BJ (cell line): ENCODE measurements at regions not wholly inside any gene's neighbourhood (a gene's known extent, or its start where the extent isn't known, plus 50 kb on each side); places are given as distances from the start of the nearest gene placed in this dataset.
"Not testable (repeated sequence)": the region's sequence is repeated elsewhere in the genome, so short reads cannot be mapped to it uniquely, and the experiment has no call there.

Experiments used
- CTCF ChIA-PET: fragments of 350-600 bp; formaldehyde crosslinking; extraction: SDS; loops from one replicate; lab custom pipeline; 2021; ENCODE audit warnings: antibody characterized with exemption, inconsistent platforms; lab: Yijun Ruan, JAX
- POLR2A ChIA-PET: fragments of 300-600 bp; sonication (Branson Sonifier 250); formaldehyde crosslinking; extraction: SDS; loops from one replicate; lab custom pipeline; 2021; ENCODE audit warnings: antibody characterized with exemption; lab: Charles Lee
- DNase-seq: peaks from one replicate; pipeline ENCODE4 v3.0.0-alpha.2; 2011; ENCODE audit warnings: low read depth
- H3K27me3 ChIP-seq: 2 replicates; pipeline ENCODE4 v1.6.0; 2011; ENCODE audit warnings: low read length; ENCODE audit not compliant: control insufficient read depth, insufficient read depth
- H3K36me3 ChIP-seq: 2 replicates; pipeline ENCODE4 v1.5.1; 2011; ENCODE audit warnings: low read length; ENCODE audit not compliant: control insufficient read depth, insufficient read depth
- H3K4me3 ChIP-seq: 2 replicates; pipeline ENCODE4 v1.5.1; 2011; ENCODE audit warnings: low read depth, mild to moderate bottlenecking, control low read depth, low read length
- TF ChIP-seq, protein P1 (sequence below): IDR thresholded peaks from 2 replicates; pipeline ENCODE4 v1.5.1; 2011; ENCODE audit warnings: low read depth, mild to moderate bottlenecking, control low read depth, inconsistent platforms, low read length, moderate library complexity; ENCODE audit not compliant: insufficient read depth

DNA sequence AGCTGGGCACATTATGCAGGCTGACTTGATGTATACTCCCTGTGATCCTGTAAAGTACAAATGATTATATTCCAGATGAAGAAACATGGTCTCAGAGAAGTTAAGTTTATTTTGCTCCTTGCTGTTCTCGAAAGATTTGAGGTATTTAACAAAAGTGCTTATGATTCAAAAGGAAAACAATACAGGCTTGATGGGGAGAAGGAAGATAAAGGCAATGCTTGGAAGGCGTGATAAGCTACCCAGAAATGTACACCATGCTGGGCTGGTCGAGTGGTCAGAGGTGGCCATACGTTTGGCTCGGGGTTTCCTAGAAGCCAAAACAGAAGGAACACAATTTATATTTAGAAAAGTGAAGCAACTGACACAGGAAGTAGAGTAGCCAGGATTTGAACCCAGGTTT is 201.0 kb downstream of the KTN1 start:
- Histone ChIP-seq H3K27me3 (no peaks in the 10 kb centered on the region), H3K4me3 (no peak overlapping the region), H3K36me3 (no peaks in the 10 kb centered on the region)
- TF ChIP-seq, protein P1, sequence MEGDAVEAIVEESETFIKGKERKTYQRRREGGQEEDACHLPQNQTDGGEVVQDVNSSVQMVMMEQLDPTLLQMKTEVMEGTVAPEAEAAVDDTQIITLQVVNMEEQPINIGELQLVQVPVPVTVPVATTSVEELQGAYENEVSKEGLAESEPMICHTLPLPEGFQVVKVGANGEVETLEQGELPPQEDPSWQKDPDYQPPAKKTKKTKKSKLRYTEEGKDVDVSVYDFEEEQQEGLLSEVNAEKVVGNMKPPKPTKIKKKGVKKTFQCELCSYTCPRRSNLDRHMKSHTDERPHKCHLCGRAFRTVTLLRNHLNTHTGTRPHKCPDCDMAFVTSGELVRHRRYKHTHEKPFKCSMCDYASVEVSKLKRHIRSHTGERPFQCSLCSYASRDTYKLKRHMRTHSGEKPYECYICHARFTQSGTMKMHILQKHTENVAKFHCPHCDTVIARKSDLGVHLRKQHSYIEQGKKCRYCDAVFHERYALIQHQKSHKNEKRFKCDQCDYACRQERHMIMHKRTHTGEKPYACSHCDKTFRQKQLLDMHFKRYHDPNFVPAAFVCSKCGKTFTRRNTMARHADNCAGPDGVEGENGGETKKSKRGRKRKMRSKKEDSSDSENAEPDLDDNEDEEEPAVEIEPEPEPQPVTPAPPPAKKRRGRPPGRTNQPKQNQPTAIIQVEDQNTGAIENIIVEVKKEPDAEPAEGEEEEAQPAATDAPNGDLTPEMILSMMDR, result no peak
- POLR2A ChIA-PET, result no interaction called here
- CTCF ChIA-PET, result interaction anchor here (0.7 kb wide), 1 partner anchor 11 kb away, joined by 3 read pairs; no protein-coding TSS in a partner anchor
- DNase-seq, result no peak

DNA sequence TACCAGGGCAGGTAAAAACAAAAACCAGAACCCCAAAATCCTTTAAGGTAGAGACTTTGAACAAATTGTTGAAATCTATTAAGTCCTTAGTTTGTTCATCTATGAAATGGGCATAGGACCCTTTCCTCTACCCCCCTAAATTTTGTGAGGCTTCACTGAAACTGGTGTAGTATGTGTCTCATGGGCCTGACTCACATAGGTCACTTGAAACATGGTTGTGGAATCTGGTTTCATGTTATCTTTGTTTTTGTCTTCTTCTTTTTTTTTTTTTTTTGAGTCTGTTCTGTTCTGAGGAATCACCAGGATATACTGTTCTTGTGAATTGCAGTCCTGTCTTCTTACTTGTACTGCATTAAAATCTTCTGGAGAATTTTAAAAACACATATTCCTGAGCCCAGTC is 202.2 kb downstream of the KTN1 start:
- Histone ChIP-seq H3K27me3 (no peaks in the 10 kb centered on the region), H3K36me3 (no peaks in the 10 kb centered on the region), H3K4me3 (no peak overlapping the region)
- DNase-seq, result no peak
- CTCF ChIA-PET, result no interaction called here
- TF ChIP-seq, protein P1, result no peak
- POLR2A ChIA-PET, result no interaction called here

DNA sequence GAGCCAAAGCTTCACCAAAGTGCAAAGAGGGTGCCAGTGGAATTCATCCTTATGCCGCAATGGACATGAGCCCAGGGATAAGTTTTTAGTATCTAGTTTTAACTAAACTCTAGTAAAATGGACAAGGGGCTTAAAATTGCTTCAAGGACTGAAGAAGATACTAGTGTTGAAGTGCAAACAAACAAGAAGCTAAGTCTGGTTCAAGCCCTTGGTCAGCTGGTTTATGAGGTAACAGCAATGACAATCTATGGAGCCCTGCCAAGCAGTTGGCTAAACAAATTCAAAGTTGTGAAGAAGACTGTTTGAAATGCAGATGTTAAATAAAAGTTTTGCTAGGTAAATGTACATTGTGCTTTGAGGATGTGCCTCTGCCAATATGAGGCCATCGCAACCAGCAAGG is 209.4 kb downstream of the KTN1 start:
- Histone ChIP-seq H3K27me3 (peaks cover 1% of the 10 kb centered on the region; the same call in 1 of the 2 replicates), H3K4me3 (no peak overlapping the region), H3K36me3 (no peaks in the 10 kb centered on the region)
- POLR2A ChIA-PET, result no interaction called here
- no peak for DNase-seq
- TF ChIP-seq, protein P1, result no peak
- CTCF ChIA-PET, result no interaction called here

DNA sequence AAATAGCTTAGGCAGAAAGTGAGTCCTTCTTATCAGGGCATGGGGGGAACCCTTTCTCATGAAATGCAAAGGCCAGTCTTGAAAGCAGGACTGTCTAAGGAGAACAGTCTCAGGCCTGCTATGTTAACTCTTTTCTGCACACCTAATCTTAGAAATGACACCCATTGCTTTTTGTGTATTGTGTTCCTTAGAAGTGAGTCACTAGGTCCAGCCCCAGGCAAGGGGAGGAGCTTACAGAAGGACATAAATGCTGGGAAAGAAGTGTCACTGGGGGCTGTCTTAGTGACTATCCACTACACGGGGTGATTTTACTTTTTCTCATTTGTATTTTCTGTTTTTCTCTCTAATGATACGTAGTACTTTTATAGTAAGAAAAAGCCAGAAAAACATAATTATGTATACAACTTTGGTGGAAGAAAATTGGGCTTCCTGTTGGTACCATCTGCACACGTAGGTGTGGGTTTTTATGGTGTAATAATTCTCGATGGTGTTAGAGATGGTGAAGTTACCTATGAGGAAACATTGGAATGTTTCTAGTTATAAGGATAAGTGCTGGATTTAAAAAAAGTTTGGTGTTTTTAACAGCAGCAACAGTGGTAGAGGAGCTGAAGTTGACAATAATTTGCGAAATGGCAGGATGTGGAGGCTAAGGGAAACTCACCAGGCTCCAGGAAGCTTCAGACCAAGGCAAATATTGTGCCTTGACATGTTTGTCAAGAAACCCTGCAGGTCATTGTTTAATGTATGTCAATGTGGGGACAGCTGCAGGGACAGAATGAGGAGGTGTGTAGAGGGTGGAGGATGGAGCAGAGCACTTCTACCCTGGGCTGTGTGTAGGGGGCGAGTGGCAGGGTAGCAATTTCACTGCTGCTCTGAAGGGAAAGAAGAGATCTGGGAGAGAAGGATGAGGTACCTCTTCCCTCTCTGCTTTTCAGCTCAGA is 214.9 kb downstream of the KTN1 start:
- Histone ChIP-seq H3K27me3 (peaks cover 1% of the 10 kb centered on the region; the same call in 1 of the 2 replicates), H3K36me3 (no peaks in the 10 kb centered on the region), H3K4me3 (no peak overlapping the region)
- ChIA-PET CTCF (interaction anchor here (1.5 kb wide), 1 partner anchor 11 kb away, joined by 3 read pairs; no protein-coding TSS in a partner anchor), POLR2A (no interaction called here)
- DNase-seq, result no peak
- TF ChIP-seq, protein P1, result no peak

DNA sequence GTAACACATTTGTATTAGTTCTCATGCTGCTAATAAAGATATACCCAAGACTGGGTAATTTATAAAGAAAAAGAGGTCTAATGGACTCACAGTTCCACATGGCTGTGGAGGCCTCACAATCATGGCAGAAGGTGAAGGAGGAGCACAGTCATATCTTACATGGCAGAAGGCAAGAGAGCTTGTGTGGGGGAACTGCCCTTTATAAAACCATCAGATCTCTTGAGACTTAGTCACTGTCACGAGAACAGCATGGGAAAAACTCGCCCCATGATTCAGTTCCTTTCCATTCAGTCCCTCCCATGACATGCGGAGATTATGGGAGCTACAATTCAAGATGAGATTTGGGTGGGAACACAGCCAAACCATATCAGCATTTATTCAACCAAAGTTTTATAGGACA is 216.5 kb downstream of the KTN1 start:
- H3K4me3 ChIP-seq, POLR2A ChIA-PET, H3K27me3 ChIP-seq, DNase-seq, H3K36me3 ChIP-seq, CTCF ChIA-PET: not testable (repeated sequence)

DNA sequence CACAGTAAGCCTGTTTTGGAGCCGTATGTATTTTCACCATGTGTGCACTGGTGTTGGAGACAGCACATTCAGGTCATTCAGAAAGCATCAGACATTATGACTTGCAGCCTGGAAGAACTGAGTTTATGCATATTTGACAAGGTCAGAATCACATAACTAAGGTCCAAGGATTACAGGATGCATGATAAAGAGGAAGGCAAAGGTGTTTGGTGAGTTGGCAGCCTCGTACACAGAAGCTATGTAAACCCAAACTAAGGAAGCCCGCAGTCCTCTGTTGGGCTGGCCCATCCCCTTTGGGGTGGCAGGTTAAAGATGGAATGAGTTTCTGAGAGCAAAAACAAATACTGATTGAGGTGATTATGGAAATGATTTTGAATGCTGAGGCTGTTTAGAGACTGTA is 218.4 kb downstream of the KTN1 start:
- Histone ChIP-seq H3K4me3 (no peak overlapping the region), H3K27me3 (no peaks in the 10 kb centered on the region), H3K36me3 (no peaks in the 10 kb centered on the region)
- CTCF ChIA-PET, result no interaction called here
- POLR2A ChIA-PET, result no interaction called here
- TF ChIP-seq, protein P1, result no peak
- no peak for DNase-seq
